ENCODE measurements at regions not wholly inside any gene's neighbourhood (a gene's known extent, or its start where the extent isn't known, plus 50 kb on each side); places are given as distances from the start of the nearest gene placed in this dataset.

GRCh38 chr2:158742536-158742935 is 52.6 kb upstream of the DAPL1 start:
- H2BK20ac ChIP-seq (ENCODE audit: low read length), result no peak overlapping the region
- H3K23me2 ChIP-seq (ENCODE audit: low read depth, low read length), result no peaks in the 10 kb centered on the region; the same call in none of the 2 replicates
- no peak overlapping the region for H2AFZ ChIP-seq (ENCODE audit: low read length)
- no peaks in the 10 kb centered on the region for H3K79me1 ChIP-seq (ENCODE audit: low read depth, low read length)
- peaks cover 5 to 11% (median 6%) of the 10 kb centered on the region in 4 experiments for H3K4me1 ChIP-seq (replicated peaks in 1 of 4; ENCODE audit: control insufficient read depth in 3 of 4, insufficient read depth in 4 of 4, low read length in 3 of 4)
- H3K23ac ChIP-seq (ENCODE audit: insufficient read length), result no peak overlapping the region
- no peak overlapping the region for H2BK120ac ChIP-seq (replicated peaks; ENCODE audit: low read depth, low read length)
- H3K79me2 ChIP-seq (ENCODE audit: control insufficient read depth in 1 of 2, insufficient read depth in 2 of 2, low read length in 2 of 2), result no peaks in the 10 kb centered on the region
- H3K56ac ChIP-seq (replicated peaks; ENCODE audit: insufficient read length, low read depth, low read length), result no peak overlapping the region
- no peak for DNase-seq (ENCODE audit: low read depth in 1 of 2, low spot score in 2 of 2)
- H3K36me3 ChIP-seq (ENCODE audit: control insufficient read depth in 2 of 4, insufficient read depth in 4 of 4, low read length in 3 of 4), result no peaks in the 10 kb centered on the region
- no peak for FAIRE-seq
- no peak overlapping the region for H2BK12ac ChIP-seq (ENCODE audit: low read depth, low read length)
- H3K4me2 ChIP-seq (ENCODE audit: insufficient read depth in 1 of 2, low read depth in 2 of 2, low read length in 2 of 2), result no peak overlapping the region
- H4K20me1 ChIP-seq (replicated peaks in 1 of 2; ENCODE audit: control insufficient read depth in 1 of 2, insufficient read depth in 2 of 2, low read length in 2 of 2), result no peaks in the 10 kb centered on the region
- H3K18ac ChIP-seq (ENCODE audit: extremely low read depth, low read length), result no peak overlapping the region
- no peak overlapping the region for H3K27ac ChIP-seq (ENCODE audit: low read depth, low read length)
- H4K8ac ChIP-seq (ENCODE audit: extremely low read depth, insufficient read depth, low read length), result no peak overlapping the region
- no peak overlapping the region for H2BK15ac ChIP-seq (ENCODE audit: low read length)
- H3K4me3 ChIP-seq (ENCODE audit: extremely low read depth in 1 of 4, insufficient read depth in 2 of 4, low read depth in 3 of 4, low read length in 4 of 4), result no peak overlapping the region
- ChIA-PET POLR2A (ENCODE audit: partially characterized antibody) (no interaction called here), CTCF (ENCODE audit: partially characterized antibody) (interaction anchor here (0.9 to 28.7 kb wide), 7 partner anchors 7 to 719 kb away, joined by 3 to 416 read pairs (median 78); no protein-coding TSS in a partner anchor)
- WGBS, 2 experiments (ENCODE audit: extremely low coverage in 1 of 2, insufficient coverage in 1 of 2, insufficient read length in 1 of 2, insufficient replicate concordance in 2 of 2, low coverage in 1 of 2, low lambda C conversion rate in 2 of 2, missing lambda C conversion rate in 1 of 2), result 81% methylated on average over 4 of the region's 4 CpGs; no CpG with 5 or more reads in 1 of the 2 experiments
- no peak overlapping the region for H2BK5ac ChIP-seq (ENCODE audit: low read depth, low read length)
- H4K91ac ChIP-seq (replicated peaks; ENCODE audit: insufficient read length, low read length), result no peak overlapping the region
- no peak overlapping the region for H2AK5ac ChIP-seq (ENCODE audit: low read depth, low read length)
- H4K5ac ChIP-seq (ENCODE audit: insufficient read length, low read depth, low read length), result no peak overlapping the region
- H3K27me3 ChIP-seq (replicated peaks in 1 of 4; ENCODE audit: control insufficient read depth in 3 of 4, extremely low read depth in 1 of 4, insufficient read depth in 3 of 4, low read length in 3 of 4), result no peaks in the 10 kb centered on the region; a peak in 1 of 7 replicates
- no peak overlapping the region for H3K9ac ChIP-seq (replicated peaks in 1 of 4; ENCODE audit: extremely low read depth in 1 of 4, low read depth in 3 of 4, low read length in 3 of 4)
- no peak overlapping the region for H3K14ac ChIP-seq (ENCODE audit: insufficient read length)
- H3K9me3 ChIP-seq (ENCODE audit: insufficient read depth in 2 of 2, low read depth in 1 of 2, low read length in 1 of 2), result no peaks in the 10 kb centered on the region
- H3K4ac ChIP-seq (replicated peaks; ENCODE audit: insufficient read length, low read depth, low read length), result no peak overlapping the region
- TF ChIP-seq KDM5A (IDR thresholded peaks at IDR 0.05; ENCODE audit: low read length) (no peak), RFX5 (IDR thresholded peaks at IDR 0.05; ENCODE audit: borderline replicate concordance, low read depth, low read length) (no peak), RNF2 (IDR thresholded peaks at IDR 0.05; ENCODE audit: borderline replicate concordance, low read depth, low read length, missing control alignments, poor library complexity, severe bottlenecking) (no peak), POLR2AphosphoS5 (IDR thresholded peaks at IDR 0.05; ENCODE audit: low read depth, low read length) (no peak), SIRT6 (IDR thresholded peaks at IDR 0.05; ENCODE audit: low read length) (no peak), SP2 (IDR thresholded peaks at IDR 0.05; ENCODE audit: low read length) (no peak), EP300 (IDR thresholded peaks at IDR 0.05; ENCODE audit: borderline replicate concordance in 1 of 2, low read depth in 2 of 2, low read length in 2 of 2) (no peak), KDM1A (IDR thresholded peaks at IDR 0.05; ENCODE audit: borderline replicate concordance, low read length) (no peak), TEAD4 (IDR thresholded peaks at IDR 0.05; ENCODE audit: low read depth, low read length) (no peak), NRF1 (IDR thresholded peaks at IDR 0.05; ENCODE audit: low read depth, low read length) (no peak), RXRA (IDR thresholded peaks at IDR 0.05; ENCODE audit: insufficient read depth, low read depth, low read length) (no peak), SRF (IDR thresholded peaks at IDR 0.05; ENCODE audit: low read depth, low read length) (no peak), BACH1 (IDR thresholded peaks at IDR 0.05; ENCODE audit: low read length) (no peak)

All from H1 (cell line).